ENCODE measurements at regions not wholly inside any gene's neighbourhood (a gene's known extent, or its start where the extent isn't known, plus 50 kb on each side); places are given as distances from the start of the nearest gene placed in this dataset.

GRCh38 chr1:59100708-59101374 lies 196.1 kb upstream of the FGGY start:
- no peak for DNase-seq

GRCh38 chr1:59101518-59101917 lies 195.4 kb upstream of the FGGY start:
- no peak for DNase-seq

- no peak for DNase-seq
Measured at GRCh38 chr1:59103457-59103856, 193.4 kb upstream of the FGGY start.

GRCh38 chr1:59104191-59104760 lies 192.6 kb upstream of the FGGY start:
- DNase-seq: peak; percentile 52

- no peak for DNase-seq
Measured at GRCh38 chr1:59105548-59106507, 191.1 kb upstream of the FGGY start.

GRCh38 chr1:59107516-59107915 lies 189.4 kb upstream of the FGGY start:
- DNase-seq: no peak

GRCh38 chr1:59107916-59108315 lies 189.0 kb upstream of the FGGY start:
- no peak for DNase-seq

- no peak for DNase-seq
Measured at GRCh38 chr1:59108481-59109317, 188.2 kb upstream of the FGGY start.

GRCh38 chr1:59110271-59110670 lies 186.6 kb upstream of the FGGY start:
- DNase-seq: no peak

- DNase-seq: peak; percentile 14
Measured at GRCh38 chr1:59113876-59114457, 182.9 kb upstream of the FGGY start.

GRCh38 chr1:59115865-59116264 lies 181.0 kb upstream of the FGGY start:
- DNase-seq: no peak

- no peak for DNase-seq
Measured at GRCh38 chr1:59116920-59117542, 179.9 kb upstream of the FGGY start.

- no peak for DNase-seq
Measured at GRCh38 chr1:59122527-59122926, 174.4 kb upstream of the FGGY start.

GRCh38 chr1:59123081-59123681 lies 173.7 kb upstream of the FGGY start:
- no peak for DNase-seq

GRCh38 chr1:59124166-59124565 lies 172.7 kb upstream of the FGGY start:
- no peak for DNase-seq

GRCh38 chr1:59125154-59125553 lies 171.7 kb upstream of the FGGY start:
- DNase-seq: no peak

- DNase-seq: no peak
Measured at GRCh38 chr1:59125676-59126320, 171.1 kb upstream of the FGGY start.

- DNase-seq: no peak
Measured at GRCh38 chr1:59126366-59126765, 170.5 kb upstream of the FGGY start.

- DNase-seq: no peak
Measured at GRCh38 chr1:59128239-59128736, 168.6 kb upstream of the FGGY start.

GRCh38 chr1:59128784-59129227 lies 168.1 kb upstream of the FGGY start:
- DNase-seq: no peak

GRCh38 chr1:59132295-59132694 lies 164.6 kb upstream of the FGGY start:
- no peak for DNase-seq

Data from NCI-H510A treated with DMSO at 0.1 percent for 48 hours (cell line).